GM18861 (cell line): ENCODE measurements at regions not wholly inside any gene's neighbourhood (a gene's known extent, or its start where the extent isn't known, plus 50 kb on each side); places are given as distances from the start of the nearest gene placed in this dataset.
"Not testable (repeated sequence)": the region's sequence is repeated elsewhere in the genome, so short reads cannot be mapped to it uniquely, and the experiment has no call there.

ENCODE experiments used
- ATAC-seq: cut with Tn5 transposase; IDR thresholded peaks from one replicate; pipeline ENCODE4 v1.9.1; 2021; ENCODE audit not compliant: unreplicated experiment

GRCh38 chr20:23141450-23142161 lies 55.5 kb upstream of the CD93 start:
- no peak for ATAC-seq

- ATAC-seq, result no peak
Observed at GRCh38 chr20:23140991-23141390, 54.9 kb upstream of the CD93 start.

GRCh38 chr20:23139984-23140383 lies 53.9 kb upstream of the CD93 start:
- ATAC-seq, result not testable (repeated sequence)

- ATAC-seq, result no peak
Observed at GRCh38 chr20:23139524-23139923, 53.4 kb upstream of the CD93 start.

- no peak for ATAC-seq
Observed at GRCh38 chr20:23138682-23139081, 52.6 kb upstream of the CD93 start.

- no peak for ATAC-seq
Observed at GRCh38 chr20:23138226-23138625, 52.1 kb upstream of the CD93 start.

- ATAC-seq, result no peak
Observed at GRCh38 chr20:23136893-23137745, 51.0 kb upstream of the CD93 start.

- ATAC-seq, result no peak
Observed at GRCh38 chr20:23135449-23136420, 49.6 kb upstream of the CD93 start.
